ENCODE measurements at regions not wholly inside any gene's neighbourhood (a gene's known extent, or its start where the extent isn't known, plus 50 kb on each side); places are given as distances from the start of the nearest gene placed in this dataset.
"Not testable (repeated sequence)": the region's sequence is repeated elsewhere in the genome, so short reads cannot be mapped to it uniquely, and the experiment has no call there.

DNA sequence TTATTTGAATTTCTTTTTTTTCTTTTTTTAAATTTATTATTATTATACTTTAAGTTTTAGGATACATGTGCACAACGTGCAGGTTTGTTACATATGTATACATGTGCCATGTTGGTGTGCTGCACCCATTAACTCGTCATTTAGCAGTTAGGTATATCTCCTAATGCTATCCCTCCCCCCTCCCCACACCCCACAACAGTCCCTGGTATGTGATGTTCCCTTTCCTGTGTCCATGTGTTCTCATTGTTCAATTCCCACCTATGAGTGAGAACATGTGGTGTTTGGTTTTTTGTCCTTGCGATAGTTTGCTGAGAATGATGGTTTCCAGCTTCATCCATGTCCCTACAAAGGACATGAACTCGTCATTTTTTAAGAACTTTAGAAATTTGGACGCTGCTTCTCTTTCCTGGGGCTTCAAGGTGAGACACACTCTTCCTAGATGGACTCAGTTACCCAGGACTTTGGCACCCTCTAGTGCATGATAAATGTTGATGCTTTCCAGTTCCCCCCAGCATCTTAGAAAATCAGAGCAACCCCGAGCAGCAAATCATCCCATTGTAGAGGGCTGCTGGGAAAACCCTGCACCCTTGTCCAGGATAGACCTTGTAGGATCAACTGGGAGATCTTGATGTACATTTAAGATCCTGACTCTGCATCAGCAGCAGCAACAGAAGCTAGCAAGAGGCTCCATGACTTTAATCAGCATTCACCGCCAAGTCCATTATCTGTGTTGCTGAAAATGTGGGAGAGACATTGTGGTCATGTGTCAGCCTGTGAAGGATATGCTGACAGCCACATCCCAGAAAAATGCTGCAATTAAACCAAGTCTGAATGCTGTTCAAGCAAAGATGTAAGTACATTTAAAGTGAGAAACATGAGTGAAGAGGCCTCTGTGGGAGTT is 266.9 kb upstream of the FAM78B start:
- not testable (repeated sequence) for TF ChIP-seq CTCF, POLR2AphosphoS5, POLR2A (IDR thresholded peaks at IDR 0.05)
